ENCODE measurements at regions not wholly inside any gene's neighbourhood (a gene's known extent, or its start where the extent isn't known, plus 50 kb on each side); places are given as distances from the start of the nearest gene placed in this dataset.

GRCh38 chrX:22648281-22648680 lies 351.5 kb upstream of the DDX53 start:
- Histone ChIP-seq H3K27me3 (replicated peaks; ENCODE audit: insufficient read depth, low read length) (no peaks in the 10 kb centered on the region), H3K79me2 (ENCODE audit: low read length) (no peaks in the 10 kb centered on the region), H3K27ac (ENCODE audit: low read length) (no peak overlapping the region), H2AFZ (ENCODE audit: low read length) (no peak overlapping the region), H3K4me2 (ENCODE audit: low read depth, low read length) (no peak overlapping the region), H3K9ac (ENCODE audit: low read length) (no peak overlapping the region), H3K9me3 (replicated peaks; ENCODE audit: insufficient read depth, low read length) (no peaks in the 10 kb centered on the region), H3K4me3 (ENCODE audit: low read length) (no peak overlapping the region), H4K20me1 (ENCODE audit: insufficient read depth, low read length) (no peaks in the 10 kb centered on the region), H3K4me1 (ENCODE audit: low read length) (no peaks in the 10 kb centered on the region), H3F3A (ENCODE audit: insufficient read depth, low read length) (no peaks in the 10 kb centered on the region), H3K36me3 (replicated peaks; ENCODE audit: insufficient read depth, low read length) (no peaks in the 10 kb centered on the region), H3K9me2 (replicated peaks; ENCODE audit: insufficient read depth, low read length) (no peaks in the 10 kb centered on the region)
- TF ChIP-seq EZH2phosphoT487 (IDR thresholded peaks at IDR 0.05; ENCODE audit: low read length): no peak
- TF ChIP-seq EZH2 (optimal IDR thresholded peaks at IDR 0.05; ENCODE audit: low read depth, low read length): no peak
- no peak for TF ChIP-seq CTCF (IDR thresholded peaks at IDR 0.05; ENCODE audit: low read length)
- DNase-seq: no peak

GRCh38 chrX:22650691-22651090 lies 349.1 kb upstream of the DDX53 start:
- TF ChIP-seq EZH2 (optimal IDR thresholded peaks at IDR 0.05; ENCODE audit: low read depth, low read length) (no peak), CTCF (IDR thresholded peaks at IDR 0.05; ENCODE audit: low read length) (no peak), EZH2phosphoT487 (IDR thresholded peaks at IDR 0.05; ENCODE audit: low read length) (no peak)
- no peak overlapping the region for H3K4me3 ChIP-seq (ENCODE audit: low read length)

DNA sequence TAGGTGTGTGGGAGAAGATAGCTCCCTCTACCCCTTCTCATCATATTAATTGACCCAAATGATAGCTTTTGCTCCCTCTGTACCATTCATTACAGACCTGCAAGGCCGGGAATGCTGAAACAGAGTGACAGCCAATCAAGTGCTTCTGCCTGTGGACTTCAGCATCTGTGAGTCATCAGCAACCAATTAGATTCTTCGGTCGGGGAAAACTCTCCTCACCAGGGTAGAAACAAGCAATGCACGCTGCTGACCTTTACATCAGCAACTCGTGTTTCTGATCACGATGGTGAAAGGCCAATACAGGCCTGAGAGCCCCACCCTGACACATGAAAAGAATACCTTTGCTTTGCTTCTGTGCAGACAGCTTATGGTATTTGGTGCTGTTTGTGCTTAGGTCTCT lies 347.2 kb upstream of the DDX53 start:
- no peaks in the 10 kb centered on the region for H3K79me2 ChIP-seq (ENCODE audit: low read length)
- no peak for TF ChIP-seq CTCF (IDR thresholded peaks at IDR 0.05; ENCODE audit: low read length)
- no peak for TF ChIP-seq EZH2phosphoT487 (IDR thresholded peaks at IDR 0.05; ENCODE audit: low read length)
- no peak for TF ChIP-seq EZH2 (optimal IDR thresholded peaks at IDR 0.05; ENCODE audit: low read depth, low read length)
- no peaks in the 10 kb centered on the region for H3K9me2 ChIP-seq (replicated peaks; ENCODE audit: insufficient read depth, low read length)
- H3K4me2 ChIP-seq (ENCODE audit: low read depth, low read length): no peak overlapping the region
- H3F3A ChIP-seq (ENCODE audit: insufficient read depth, low read length): no peaks in the 10 kb centered on the region
- no peaks in the 10 kb centered on the region for H4K20me1 ChIP-seq (ENCODE audit: insufficient read depth, low read length)
- no peaks in the 10 kb centered on the region for H3K4me1 ChIP-seq (ENCODE audit: low read length)
- no peak overlapping the region for H3K4me3 ChIP-seq (ENCODE audit: low read length)
- H3K9ac ChIP-seq (ENCODE audit: low read length): no peak overlapping the region
- no peaks in the 10 kb centered on the region for H3K36me3 ChIP-seq (replicated peaks; ENCODE audit: insufficient read depth, low read length)
- DNase-seq: no peak
- H3K27ac ChIP-seq (ENCODE audit: low read length): no peak overlapping the region
- H2AFZ ChIP-seq (ENCODE audit: low read length): no peak overlapping the region
- H3K27me3 ChIP-seq (replicated peaks; ENCODE audit: insufficient read depth, low read length): no peaks in the 10 kb centered on the region
- H3K9me3 ChIP-seq (replicated peaks; ENCODE audit: insufficient read depth, low read length): no peaks in the 10 kb centered on the region

More at GRCh38 chrX:22650691-22651090, 349.1 kb upstream of the DDX53 start:
- no peak overlapping the region for H3K4me2 ChIP-seq (ENCODE audit: low read depth, low read length)
- no peaks in the 10 kb centered on the region for H4K20me1 ChIP-seq (ENCODE audit: insufficient read depth, low read length)
- H3K4me1 ChIP-seq (ENCODE audit: low read length): no peaks in the 10 kb centered on the region
- H2AFZ ChIP-seq (ENCODE audit: low read length): no peak overlapping the region
- no peaks in the 10 kb centered on the region for H3F3A ChIP-seq (ENCODE audit: insufficient read depth, low read length)
- no peaks in the 10 kb centered on the region for H3K27me3 ChIP-seq (replicated peaks; ENCODE audit: insufficient read depth, low read length)
- H3K9me3 ChIP-seq (replicated peaks; ENCODE audit: insufficient read depth, low read length): no peaks in the 10 kb centered on the region
- H3K9me2 ChIP-seq (replicated peaks; ENCODE audit: insufficient read depth, low read length): no peaks in the 10 kb centered on the region
- DNase-seq: no peak
- H3K9ac ChIP-seq (ENCODE audit: low read length): no peak overlapping the region
- no peaks in the 10 kb centered on the region for H3K36me3 ChIP-seq (replicated peaks; ENCODE audit: insufficient read depth, low read length)
- H3K79me2 ChIP-seq (ENCODE audit: low read length): no peaks in the 10 kb centered on the region
- no peak overlapping the region for H3K27ac ChIP-seq (ENCODE audit: low read length)

All from MM.1S (cell line).